ENCODE measurements at regions not wholly inside any gene's neighbourhood (a gene's known extent, or its start where the extent isn't known, plus 50 kb on each side); places are given as distances from the start of the nearest gene placed in this dataset.
"Not testable (repeated sequence)": the region's sequence is repeated elsewhere in the genome, so short reads cannot be mapped to it uniquely, and the experiment has no call there.

DNA sequence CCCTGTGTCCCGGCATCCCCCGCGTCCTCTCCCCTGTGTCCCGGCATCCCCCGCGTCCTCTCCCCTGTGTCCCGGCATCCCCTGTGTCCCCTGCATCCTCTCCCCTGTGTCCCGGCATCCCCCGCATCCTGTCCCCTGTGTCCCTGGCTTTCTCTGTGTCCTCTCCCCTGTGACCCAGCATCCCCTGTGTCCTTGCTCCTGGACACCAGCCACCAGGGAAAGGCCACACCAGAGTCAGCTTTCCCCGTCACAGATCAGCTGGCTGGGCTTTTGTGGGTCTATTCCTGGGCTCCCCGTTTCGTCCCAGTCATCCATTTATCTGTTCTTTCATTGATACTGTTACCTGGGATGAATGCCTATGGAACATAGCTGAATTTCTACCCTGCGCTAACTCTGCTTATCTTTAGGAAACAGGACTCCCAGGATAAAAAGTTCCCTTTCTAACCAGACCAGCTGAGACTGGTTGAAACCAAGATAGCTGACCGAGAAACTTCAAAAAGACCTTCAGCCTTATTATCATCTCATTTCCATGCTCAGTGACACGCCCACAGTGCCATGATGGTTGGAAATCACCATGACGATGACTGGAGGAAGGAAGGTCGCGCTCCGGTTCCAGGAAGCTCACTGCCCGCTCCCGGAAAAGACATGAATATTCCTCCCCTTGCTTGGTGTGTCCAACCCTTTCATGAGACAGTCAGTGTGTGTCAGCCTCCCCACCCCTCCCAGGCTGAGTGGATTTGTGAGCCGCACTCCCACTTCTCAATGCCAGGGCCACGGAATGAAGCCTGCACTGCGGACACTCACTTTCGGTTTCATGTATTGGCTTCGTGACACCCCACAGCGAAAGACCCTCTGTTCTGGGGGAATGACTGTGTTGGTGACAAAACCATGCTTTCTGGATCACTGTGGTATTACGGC is 276.4 kb upstream of the SFSWAP start:
- ChIA-PET POLR2A (no interaction called here), CTCF (no interaction called here)
- no peak for DNase-seq (ENCODE audit: extremely low spot score)
- TF ChIP-seq NFRKB (IDR thresholded peaks at IDR 0.05) (no peak), TARDBP (IDR thresholded peaks at IDR 0.05) (no peak), ARNT (IDR thresholded peaks at IDR 0.05) (no peak), ELF4 (IDR thresholded peaks at IDR 0.05) (no peak), LEF1 (IDR thresholded peaks at IDR 0.05; ENCODE audit: borderline replicate concordance) (no peak), CTBP1 (IDR thresholded peaks at IDR 0.05; ENCODE audit: borderline replicate concordance) (no peak), FOXA1 (IDR thresholded peaks at IDR 0.05) (no peak), ZNF384 (IDR thresholded peaks at IDR 0.05) (no peak), HDGF (IDR thresholded peaks at IDR 0.05; ENCODE audit: borderline replicate concordance) (no peak), FOXM1 (IDR thresholded peaks at IDR 0.05; ENCODE audit: borderline replicate concordance) (no peak), L3MBTL2 (conservative IDR thresholded peaks at IDR 0.05) (no peak), SUZ12 (IDR thresholded peaks at IDR 0.05) (no peak), BHLHE40 (IDR thresholded peaks at IDR 0.05; ENCODE audit: borderline replicate concordance) (no peak), SP1 (IDR thresholded peaks at IDR 0.05) (no peak), FOXK2 (IDR thresholded peaks at IDR 0.05) (no peak)
- TF ChIP-seq, protein P1, sequence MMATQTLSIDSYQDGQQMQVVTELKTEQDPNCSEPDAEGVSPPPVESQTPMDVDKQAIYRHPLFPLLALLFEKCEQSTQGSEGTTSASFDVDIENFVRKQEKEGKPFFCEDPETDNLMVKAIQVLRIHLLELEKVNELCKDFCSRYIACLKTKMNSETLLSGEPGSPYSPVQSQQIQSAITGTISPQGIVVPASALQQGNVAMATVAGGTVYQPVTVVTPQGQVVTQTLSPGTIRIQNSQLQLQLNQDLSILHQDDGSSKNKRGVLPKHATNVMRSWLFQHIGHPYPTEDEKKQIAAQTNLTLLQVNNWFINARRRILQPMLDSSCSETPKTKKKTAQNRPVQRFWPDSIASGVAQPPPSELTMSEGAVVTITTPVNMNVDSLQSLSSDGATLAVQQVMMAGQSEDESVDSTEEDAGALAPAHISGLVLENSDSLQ (IDR thresholded peaks at IDR 0.05), result no peak

DNA sequence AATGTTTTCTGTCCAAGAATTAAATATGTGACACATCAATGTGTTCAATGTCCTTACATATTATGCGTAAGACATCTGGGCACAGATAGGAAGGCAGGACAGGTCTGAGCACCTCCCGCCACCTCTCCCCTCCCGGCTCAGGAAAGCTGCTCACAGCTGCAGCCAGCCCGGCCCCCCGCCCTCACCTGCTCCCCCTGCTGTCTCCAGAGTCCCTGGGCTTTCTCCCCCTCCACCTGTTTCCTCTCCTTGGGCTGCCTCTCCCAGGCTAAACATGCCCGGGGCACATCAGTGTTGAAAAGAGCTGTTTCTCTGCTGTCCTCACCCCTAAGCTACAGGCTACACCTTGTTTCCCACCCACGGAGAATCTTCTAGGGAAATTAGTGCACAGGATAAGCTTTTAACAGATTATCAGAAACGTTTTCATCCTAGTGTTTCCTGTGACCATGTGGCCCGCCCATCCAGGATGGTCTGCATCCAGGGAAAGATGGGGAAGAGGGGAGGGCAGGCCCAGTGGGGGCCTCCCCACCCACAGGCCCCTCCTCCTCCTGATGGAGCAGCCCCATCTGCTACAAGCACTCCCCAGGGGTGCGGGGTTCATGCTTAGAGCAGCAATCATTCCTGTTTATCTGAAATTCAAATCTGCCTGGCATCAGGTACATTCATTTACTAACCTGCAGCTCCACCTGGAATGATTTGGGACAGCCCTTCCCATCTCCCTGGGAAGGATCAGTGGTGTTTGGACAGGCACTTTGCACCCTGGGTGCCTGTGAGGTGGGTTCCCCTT is 273.8 kb upstream of the SFSWAP start:
- CTCF ChIA-PET, result interaction anchor here (1.4 kb wide), 1 partner anchor 18 kb away, joined by 4 read pairs; no protein-coding TSS in a partner anchor
- POLR2A ChIA-PET, result no interaction called here
- TF ChIP-seq SUZ12 (IDR thresholded peaks at IDR 0.05) (no peak), TARDBP (IDR thresholded peaks at IDR 0.05) (no peak), SP1 (IDR thresholded peaks at IDR 0.05) (no peak), ZNF384 (IDR thresholded peaks at IDR 0.05) (no peak), FOXK2 (IDR thresholded peaks at IDR 0.05) (no peak), FOXM1 (IDR thresholded peaks at IDR 0.05; ENCODE audit: borderline replicate concordance) (no peak), ELF4 (IDR thresholded peaks at IDR 0.05) (no peak), CTBP1 (IDR thresholded peaks at IDR 0.05; ENCODE audit: borderline replicate concordance) (no peak), NFRKB (IDR thresholded peaks at IDR 0.05) (no peak), ARNT (IDR thresholded peaks at IDR 0.05) (no peak), LEF1 (IDR thresholded peaks at IDR 0.05; ENCODE audit: borderline replicate concordance) (no peak), BHLHE40 (IDR thresholded peaks at IDR 0.05; ENCODE audit: borderline replicate concordance) (no peak), FOXA1 (IDR thresholded peaks at IDR 0.05) (no peak), L3MBTL2 (conservative IDR thresholded peaks at IDR 0.05) (no peak), HDGF (IDR thresholded peaks at IDR 0.05; ENCODE audit: borderline replicate concordance) (no peak)
- TF ChIP-seq, protein P1 (IDR thresholded peaks at IDR 0.05), result no peak
- no peak for DNase-seq (ENCODE audit: extremely low spot score)

DNA sequence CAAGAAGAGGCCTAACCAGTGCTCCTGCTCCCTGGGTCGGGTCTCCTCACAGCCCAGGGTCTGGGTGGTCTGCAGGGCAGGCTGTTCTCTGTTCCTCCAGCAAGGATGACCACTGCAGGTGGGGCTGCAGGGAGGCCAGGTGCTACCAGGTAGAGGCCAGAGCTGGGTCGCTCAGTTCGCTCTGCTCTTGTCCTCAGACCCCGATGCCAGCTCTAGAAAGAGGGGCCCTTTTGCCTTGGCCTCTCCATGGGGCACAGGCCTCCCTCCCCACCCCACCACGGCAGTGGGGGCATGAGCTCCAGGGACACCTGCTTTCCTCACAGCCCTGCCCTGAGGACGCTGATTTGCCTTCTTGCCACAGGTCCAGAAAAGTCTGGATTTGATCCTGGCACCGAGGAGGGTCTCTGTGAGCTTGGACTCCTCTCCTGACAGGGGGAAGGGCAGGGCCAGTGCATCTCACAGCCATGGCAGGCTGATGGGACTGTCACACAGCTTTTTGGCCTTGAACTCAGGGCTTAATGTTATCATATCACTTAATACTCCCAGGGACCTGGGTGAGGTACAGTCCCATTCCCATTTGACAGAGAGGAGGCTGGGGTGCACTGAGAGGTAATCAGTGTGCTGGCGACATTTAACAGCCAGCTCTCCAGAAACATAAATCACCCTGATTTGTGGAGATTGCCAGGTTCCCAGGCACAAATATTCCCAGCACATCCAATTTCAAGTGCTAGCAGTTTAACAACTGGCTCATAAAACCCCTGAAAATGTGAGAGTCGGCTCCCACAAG is 273.0 kb upstream of the SFSWAP start:
- POLR2A ChIA-PET, result no interaction called here
- CTCF ChIA-PET, result interaction anchor here (0.8 to 1.4 kb wide), 2 partner anchors 17 to 305 kb away, joined by 3 to 4 read pairs; no protein-coding TSS in a partner anchor
- no peak for DNase-seq (ENCODE audit: extremely low spot score)
- TF ChIP-seq FOXK2 (IDR thresholded peaks at IDR 0.05) (no peak), FOXM1 (IDR thresholded peaks at IDR 0.05; ENCODE audit: borderline replicate concordance) (no peak), ELF4 (IDR thresholded peaks at IDR 0.05) (no peak), ZNF384 (IDR thresholded peaks at IDR 0.05) (no peak), BHLHE40 (IDR thresholded peaks at IDR 0.05; ENCODE audit: borderline replicate concordance) (no peak), FOXA1 (IDR thresholded peaks at IDR 0.05) (no peak), LEF1 (IDR thresholded peaks at IDR 0.05; ENCODE audit: borderline replicate concordance) (no peak), CTBP1 (IDR thresholded peaks at IDR 0.05; ENCODE audit: borderline replicate concordance) (no peak), SUZ12 (IDR thresholded peaks at IDR 0.05) (no peak), HDGF (IDR thresholded peaks at IDR 0.05; ENCODE audit: borderline replicate concordance) (no peak), SP1 (IDR thresholded peaks at IDR 0.05) (no peak), ARNT (IDR thresholded peaks at IDR 0.05) (no peak), TARDBP (IDR thresholded peaks at IDR 0.05) (no peak), NFRKB (IDR thresholded peaks at IDR 0.05) (no peak), L3MBTL2 (conservative IDR thresholded peaks at IDR 0.05) (no peak)
- TF ChIP-seq, protein P1 (IDR thresholded peaks at IDR 0.05), result no peak

DNA sequence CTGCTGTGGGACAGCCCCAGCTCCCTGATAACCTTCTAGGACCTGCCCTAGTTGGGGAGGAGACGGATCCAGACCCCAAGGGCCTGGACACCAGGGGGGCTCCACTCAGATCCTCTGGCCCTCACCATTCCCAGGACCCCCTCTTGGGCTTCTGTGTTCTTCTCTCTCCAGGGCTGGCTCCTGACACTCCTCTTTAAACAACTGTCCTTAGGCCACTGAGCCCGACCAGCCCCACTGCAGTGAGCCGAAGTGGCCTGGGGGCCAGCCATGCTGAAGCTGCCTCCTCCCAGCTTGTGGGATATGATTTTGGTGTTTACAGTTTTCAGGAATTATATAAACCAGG is 272.4 kb upstream of the SFSWAP start:
- POLR2A ChIA-PET; DNase-seq (ENCODE audit: extremely low spot score): not testable (repeated sequence)
- CTCF ChIA-PET, result interaction anchor here (0.8 to 1.4 kb wide), 3 partner anchors 17 to 306 kb away, joined by 3 to 4 read pairs (median 3); no protein-coding TSS in a partner anchor

DNA sequence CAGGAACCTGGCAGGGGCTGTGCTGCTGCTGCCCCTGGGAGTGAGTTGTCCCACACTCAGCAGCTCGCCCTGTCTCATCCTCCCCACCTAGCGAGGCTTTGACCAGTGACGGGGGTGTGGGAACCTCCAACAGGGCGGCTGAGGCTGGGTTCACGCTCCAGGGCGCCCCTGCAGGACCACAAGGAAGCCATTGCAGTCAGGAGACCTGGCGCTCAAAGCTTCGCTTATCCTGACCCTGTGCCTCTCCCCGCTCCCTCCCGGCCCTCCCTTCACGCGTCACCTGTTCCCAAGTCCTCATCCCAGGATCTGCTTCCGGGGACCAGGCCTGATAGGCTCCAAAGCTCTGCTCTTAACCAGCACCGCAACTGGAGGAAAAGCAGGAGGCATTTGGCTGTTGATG is 272.0 kb upstream of the SFSWAP start:
- ChIA-PET CTCF (interaction anchor here (1.0 kb wide), 1 partner anchor 212 kb away, joined by 3 read pairs; no protein-coding TSS in a partner anchor), POLR2A (no interaction called here)
- no peak for DNase-seq (ENCODE audit: extremely low spot score)
- TF ChIP-seq NFRKB (IDR thresholded peaks at IDR 0.05) (no peak), FOXA1 (IDR thresholded peaks at IDR 0.05) (no peak), L3MBTL2 (conservative IDR thresholded peaks at IDR 0.05) (no peak), ZNF384 (IDR thresholded peaks at IDR 0.05) (no peak), BHLHE40 (IDR thresholded peaks at IDR 0.05; ENCODE audit: borderline replicate concordance) (no peak), TARDBP (IDR thresholded peaks at IDR 0.05) (no peak), LEF1 (IDR thresholded peaks at IDR 0.05; ENCODE audit: borderline replicate concordance) (no peak), HDGF (IDR thresholded peaks at IDR 0.05; ENCODE audit: borderline replicate concordance) (no peak), SUZ12 (IDR thresholded peaks at IDR 0.05) (no peak), FOXM1 (IDR thresholded peaks at IDR 0.05; ENCODE audit: borderline replicate concordance) (no peak), ELF4 (IDR thresholded peaks at IDR 0.05) (no peak), ARNT (IDR thresholded peaks at IDR 0.05) (no peak), CTBP1 (IDR thresholded peaks at IDR 0.05; ENCODE audit: borderline replicate concordance) (no peak), FOXK2 (IDR thresholded peaks at IDR 0.05) (no peak), SP1 (IDR thresholded peaks at IDR 0.05) (no peak)
- TF ChIP-seq, protein P1 (IDR thresholded peaks at IDR 0.05), result no peak

DNA sequence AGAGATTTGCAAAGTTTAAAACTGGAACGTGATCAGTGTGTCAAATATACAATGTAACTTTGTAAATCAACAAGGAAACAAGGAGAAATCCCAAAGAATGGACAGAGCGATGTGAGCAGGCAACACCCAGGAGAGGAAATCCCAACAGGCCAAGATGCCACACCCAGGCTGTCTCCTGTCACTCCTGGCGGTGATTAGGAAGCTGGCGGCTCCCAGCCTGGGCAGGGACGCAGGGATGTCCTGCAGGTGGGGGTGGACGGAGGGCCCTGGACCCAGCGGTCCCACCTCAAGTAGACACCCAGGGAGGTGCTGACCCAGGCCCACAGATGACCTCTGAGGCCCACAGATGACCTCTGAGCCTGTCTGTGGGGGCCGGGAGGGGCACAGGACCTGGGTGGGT is 271.1 kb upstream of the SFSWAP start:
- DNase-seq (ENCODE audit: extremely low spot score); CTCF ChIA-PET; POLR2A ChIA-PET: not testable (repeated sequence)

DNA sequence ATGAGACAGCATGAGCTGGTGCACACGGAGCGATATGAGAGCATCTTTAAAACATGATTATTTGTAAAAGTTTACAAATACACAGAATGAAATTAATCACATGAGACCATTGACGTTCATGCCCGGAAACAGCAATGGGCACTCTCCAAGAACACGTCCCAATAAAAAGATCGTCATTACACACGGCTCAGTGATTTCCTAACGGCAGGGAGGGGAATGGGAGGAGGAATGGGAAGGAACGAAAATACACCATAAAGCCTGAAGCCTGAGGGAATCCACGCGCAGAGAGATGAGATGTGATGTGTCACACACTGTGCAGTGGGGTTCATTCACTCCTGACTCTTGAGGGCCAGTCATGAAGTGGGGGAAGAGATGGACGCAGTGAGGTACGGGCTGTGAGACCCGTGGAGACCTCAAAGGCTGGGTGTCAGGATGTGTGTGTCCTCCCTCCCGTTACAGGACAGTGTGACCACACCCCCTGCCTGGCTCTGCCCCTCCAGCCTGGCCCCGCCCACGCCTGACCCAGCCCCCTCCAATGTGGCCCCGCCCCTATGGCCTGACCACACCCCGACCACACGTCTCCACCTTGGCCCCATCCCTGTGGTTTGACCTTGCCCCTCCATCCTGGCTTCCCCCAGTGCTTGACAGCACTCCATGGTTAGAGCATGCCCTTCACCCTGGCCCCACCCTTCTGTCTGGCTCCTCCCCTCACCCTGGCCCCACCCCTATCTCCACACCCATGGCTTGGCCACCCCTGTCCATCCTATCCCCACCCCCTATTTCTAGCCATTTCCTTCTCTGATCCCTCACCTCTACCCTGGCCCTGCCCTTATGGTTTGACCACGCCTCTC is 270.5 kb upstream of the SFSWAP start:
- DNase-seq (ENCODE audit: extremely low spot score); POLR2A ChIA-PET; CTCF ChIA-PET: not testable (repeated sequence)
